PC-3 (cell line): ENCODE measurements at regions not wholly inside any gene's neighbourhood (a gene's known extent, or its start where the extent isn't known, plus 50 kb on each side); places are given as distances from the start of the nearest gene placed in this dataset.

Experiments used
- ATAC-seq: fragments of 200-7000 bp; cut with Tn5 transposase; 2 replicates; pipeline ENCODE4 v1.9.1; 2020; ENCODE audit warnings: mild to moderate bottlenecking, moderate library complexity
- BruUV-seq: library from RNA; stranded (reverse); fragments of 400-500 nt; replicated peaks from 2 replicates; lab custom pipeline; 2021; lab: Mats Ljungman, UMichigan
- CTCF ChIA-PET: fragments of 300-600 bp; sonication (Branson Sonifier 250); formaldehyde crosslinking; loops from one replicate; lab custom pipeline; 2022; ENCODE audit warnings: antibody characterized with exemption; lab: Charles Lee
- POLR2A ChIA-PET: fragments of 300-600 bp; sonication (Branson Sonifier 250); formaldehyde crosslinking; loops from one replicate; lab custom pipeline; 2022; ENCODE audit warnings: antibody characterized with exemption; ENCODE audit not compliant: unreplicated experiment; lab: Charles Lee
- DNase-seq: peaks from one replicate; pipeline ENCODE4 v3.0.0-alpha.2; 2015
- H2AFZ ChIP-seq: fragments of 300-600 bp; sonication (generic); 2 replicates; pipeline ENCODE4 v1.6.0; 2016; ENCODE audit warnings: antibody characterized with exemption, low read length
- H3F3A ChIP-seq: fragments of 300-600 bp; sonication (generic); one replicate; pipeline ENCODE4 v1.6.0; 2017; ENCODE audit warnings: antibody characterized with exemption, low read length, control low read depth, mild to moderate bottlenecking; ENCODE audit not compliant: unreplicated experiment
- H3K27ac ChIP-seq: fragments of 300-600 bp; sonication (generic); 2 replicates; pipeline ENCODE4 v1.5.1; 2016; ENCODE audit warnings: mild to moderate bottlenecking, low read length
- H3K27me3 ChIP-seq: fragments of 300-600 bp; sonication (generic); 2 replicates; pipeline ENCODE4 v1.6.1; 2016; ENCODE audit warnings: low read length, mixed read lengths
- H3K36me3 ChIP-seq: fragments of 300-600 bp; sonication (generic); 2 replicates; pipeline ENCODE4 v1.6.1; 2016; ENCODE audit warnings: low read depth, mixed run types, low read length, mixed read lengths
- H3K4me1 ChIP-seq: fragments of 300-600 bp; sonication (generic); 2 replicates; pipeline ENCODE4 v1.5.1; 2016; ENCODE audit warnings: low read length; ENCODE audit not compliant: insufficient read depth
- H3K4me2 ChIP-seq: fragments of 300-600 bp; sonication (generic); 2 replicates; pipeline ENCODE4 v1.6.0; 2016; ENCODE audit warnings: low read length
- H3K4me3 ChIP-seq: fragments of 300-600 bp; sonication (generic); 2 replicates; pipeline ENCODE4 v1.5.1; 2016; ENCODE audit warnings: mild to moderate bottlenecking, low read length, mixed read lengths
- H3K79me2 ChIP-seq: fragments of 300-600 bp; sonication (generic); 2 replicates; pipeline ENCODE4 v1.6.1; 2017; ENCODE audit warnings: low read length, mixed read lengths
- H3K9ac ChIP-seq: fragments of 300-600 bp; sonication (generic); 2 replicates; pipeline ENCODE4 v1.6.0; 2016; ENCODE audit warnings: mild to moderate bottlenecking, low read length
- H3K9me2 ChIP-seq: fragments of 300-600 bp; sonication (generic); replicated peaks from 2 replicates; pipeline ENCODE4 v1.6.1; 2016; ENCODE audit warnings: mixed run types, low read length, mixed read lengths
- H3K9me3 ChIP-seq: fragments of 300-600 bp; sonication (generic); 2 replicates; pipeline ENCODE4 v1.6.1; 2016; ENCODE audit warnings: low read length, mixed read lengths
- H4K20me1 ChIP-seq: fragments of 300-600 bp; sonication (generic); 2 replicates; pipeline ENCODE4 v1.6.1; 2016; ENCODE audit warnings: low read length, mixed read lengths
- EZH2 ChIP-seq: fragments of 300-600 bp; sonication (generic); IDR thresholded peaks from one replicate; pipeline ENCODE4 v1.6.1; 2017; ENCODE audit warnings: antibody characterized with exemption, mild to moderate bottlenecking, low read length; ENCODE audit not compliant: unreplicated experiment
- EZH2phosphoT487 ChIP-seq: fragments of 300-600 bp; sonication (generic); IDR thresholded peaks from 2 replicates; pipeline ENCODE4 v1.6.1; 2018; ENCODE audit warnings: mild to moderate bottlenecking, antibody characterized with exemption, low read length, borderline replicate concordance
- intact Hi-C: fragments of 100-400 bp; cut with micrococcal nuclease; formaldehyde crosslinking; loops from 2 replicates; pipeline ENCODE4 v1.9.0; 2023
- TF ChIP-seq, protein P1 (sequence below): fragments of 300-600 bp; sonication (generic); conservative IDR thresholded peaks from 2 replicates; pipeline ENCODE4 v1.5.1; 2017; ENCODE audit warnings: antibody characterized with exemption, low read depth, mild to moderate bottlenecking, low read length

DNA sequence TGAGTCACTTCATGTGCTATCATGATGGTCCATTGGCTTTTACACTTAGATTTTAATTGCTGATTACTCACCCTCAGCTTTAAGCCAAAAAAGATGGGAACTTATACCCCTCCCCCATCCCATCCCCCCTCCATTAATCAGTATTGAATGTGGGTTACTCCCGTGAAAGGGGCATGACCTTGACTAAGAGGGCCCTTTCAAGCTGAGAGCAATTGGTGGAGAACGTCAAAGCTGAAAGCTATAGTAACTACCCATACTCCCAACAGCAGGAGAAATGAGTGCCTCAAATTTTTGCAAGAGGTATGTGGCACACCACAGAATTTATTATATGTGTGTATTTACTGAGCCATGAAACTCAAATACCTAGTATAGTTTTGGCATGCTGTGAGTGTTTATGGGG is 99.7 kb upstream of the CDH8 start:
- Histone ChIP-seq H3K27ac (no peak overlapping the region), H3K9me3 (no peaks in the 10 kb centered on the region), H3K79me2 (no peaks in the 10 kb centered on the region), H2AFZ (no peak overlapping the region), H3K4me3 (no peak overlapping the region), H3K9me2 (no peaks in the 10 kb centered on the region), H3K9ac (no peak overlapping the region), H3K27me3 (no peaks in the 10 kb centered on the region), H4K20me1 (no peaks in the 10 kb centered on the region), H3K4me2 (no peak overlapping the region), H3F3A (no peaks in the 10 kb centered on the region), H3K36me3 (no peaks in the 10 kb centered on the region), H3K4me1 (no peaks in the 10 kb centered on the region)
- intact Hi-C loops, result no loop called here
- TF ChIP-seq, protein P1, sequence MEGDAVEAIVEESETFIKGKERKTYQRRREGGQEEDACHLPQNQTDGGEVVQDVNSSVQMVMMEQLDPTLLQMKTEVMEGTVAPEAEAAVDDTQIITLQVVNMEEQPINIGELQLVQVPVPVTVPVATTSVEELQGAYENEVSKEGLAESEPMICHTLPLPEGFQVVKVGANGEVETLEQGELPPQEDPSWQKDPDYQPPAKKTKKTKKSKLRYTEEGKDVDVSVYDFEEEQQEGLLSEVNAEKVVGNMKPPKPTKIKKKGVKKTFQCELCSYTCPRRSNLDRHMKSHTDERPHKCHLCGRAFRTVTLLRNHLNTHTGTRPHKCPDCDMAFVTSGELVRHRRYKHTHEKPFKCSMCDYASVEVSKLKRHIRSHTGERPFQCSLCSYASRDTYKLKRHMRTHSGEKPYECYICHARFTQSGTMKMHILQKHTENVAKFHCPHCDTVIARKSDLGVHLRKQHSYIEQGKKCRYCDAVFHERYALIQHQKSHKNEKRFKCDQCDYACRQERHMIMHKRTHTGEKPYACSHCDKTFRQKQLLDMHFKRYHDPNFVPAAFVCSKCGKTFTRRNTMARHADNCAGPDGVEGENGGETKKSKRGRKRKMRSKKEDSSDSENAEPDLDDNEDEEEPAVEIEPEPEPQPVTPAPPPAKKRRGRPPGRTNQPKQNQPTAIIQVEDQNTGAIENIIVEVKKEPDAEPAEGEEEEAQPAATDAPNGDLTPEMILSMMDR, result no peak
- TF ChIP-seq EZH2 (no peak), EZH2phosphoT487 (no peak)
- CTCF ChIA-PET, result no interaction called here
- no TSS peak for BruUV-seq
- POLR2A ChIA-PET, result no interaction called here
- DNase-seq (no peak), ATAC-seq (no peak)

GRCh38 chr16:62135446-62135845 is 99.2 kb upstream of the CDH8 start:
- H3K4me2 ChIP-seq, result no peak overlapping the region
- ATAC-seq, result no peak
- TF ChIP-seq EZH2 (no peak), EZH2phosphoT487 (no peak)
- TF ChIP-seq, protein P1, result no peak
- POLR2A ChIA-PET, result no interaction called here
- no peaks in the 10 kb centered on the region for H3K36me3 ChIP-seq
- H3K9me2 ChIP-seq, result no peaks in the 10 kb centered on the region
- no peaks in the 10 kb centered on the region for H4K20me1 ChIP-seq
- no peak overlapping the region for H3K27ac ChIP-seq
- no peaks in the 10 kb centered on the region for H3K79me2 ChIP-seq
- no TSS peak for BruUV-seq
- no peaks in the 10 kb centered on the region for H3K4me1 ChIP-seq
- H3K9ac ChIP-seq, result no peak overlapping the region
- no peaks in the 10 kb centered on the region for H3K27me3 ChIP-seq
- H3K4me3 ChIP-seq, result no peak overlapping the region
- H3F3A ChIP-seq, result no peaks in the 10 kb centered on the region
- no peaks in the 10 kb centered on the region for H3K9me3 ChIP-seq
- intact Hi-C loops, result no loop called here
- CTCF ChIA-PET, result no interaction called here
- DNase-seq, result no peak
- no peak overlapping the region for H2AFZ ChIP-seq

DNA sequence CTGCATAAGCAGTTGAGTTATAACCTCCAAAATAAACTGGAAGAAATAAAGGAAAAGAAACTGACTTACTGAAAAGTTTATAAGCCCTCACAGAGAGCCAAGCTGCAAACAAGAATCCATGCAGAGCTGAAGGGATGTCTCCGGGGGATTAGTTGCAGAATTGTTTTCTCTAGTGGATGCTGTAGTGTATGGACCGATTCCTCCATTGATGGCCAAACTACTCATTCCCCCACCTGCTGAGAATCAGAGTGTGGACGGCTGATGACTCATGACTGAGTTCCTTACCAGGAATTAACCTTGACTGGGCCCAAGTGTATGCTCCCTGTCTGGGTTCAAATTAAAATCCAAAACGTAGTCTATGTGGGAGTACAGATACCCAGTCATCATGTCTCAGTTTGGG is 93.9 kb upstream of the CDH8 start:
- Histone ChIP-seq H3F3A (no peaks in the 10 kb centered on the region), H2AFZ (no peak overlapping the region), H4K20me1 (no peaks in the 10 kb centered on the region), H3K4me2 (no peak overlapping the region), H3K79me2 (no peaks in the 10 kb centered on the region), H3K36me3 (no peaks in the 10 kb centered on the region), H3K27ac (no peak overlapping the region), H3K4me1 (no peaks in the 10 kb centered on the region), H3K4me3 (no peak overlapping the region), H3K9me3 (no peaks in the 10 kb centered on the region), H3K27me3 (no peaks in the 10 kb centered on the region), H3K9me2 (no peaks in the 10 kb centered on the region), H3K9ac (no peak overlapping the region)
- no TSS peak for BruUV-seq
- TF ChIP-seq, protein P1, result no peak
- TF ChIP-seq EZH2phosphoT487, result no peak
- no peak for TF ChIP-seq EZH2
- ChIA-PET CTCF (no interaction called here), POLR2A (no interaction called here)
- ATAC-seq (no peak), DNase-seq (no peak)
- intact Hi-C loops, result no loop called here
